NCI-H2107 treated with DMSO at 0.1 percent for 48 hours (cell line): ENCODE measurements at regions not wholly inside any gene's neighbourhood (a gene's known extent, or its start where the extent isn't known, plus 50 kb on each side); places are given as distances from the start of the nearest gene placed in this dataset.
"Not testable (repeated sequence)": the region's sequence is repeated elsewhere in the genome, so short reads cannot be mapped to it uniquely, and the experiment has no call there.

Experiments
- DNase-seq: peaks from one replicate; lab custom pipeline; 2025; ENCODE audit not compliant: unreplicated experiment; lab: John Stamatoyannopoulos, UW

GRCh38 chrX:13188731-13189309 lies 131.0 kb downstream of the ATXN3L start:
- no peak for DNase-seq

- not testable (repeated sequence) for DNase-seq
These were observed 133.2 kb downstream of the ATXN3L start for GRCh38 chrX:13186643-13187042.

- no peak for DNase-seq
These were observed 136.4 kb upstream of the FAM9C start for GRCh38 chrX:13180807-13181206.

GRCh38 chrX:13179586-13179985 lies 135.2 kb upstream of the FAM9C start:
- no peak for DNase-seq

GRCh38 chrX:13179100-13179499 lies 134.7 kb upstream of the FAM9C start:
- no peak for DNase-seq

GRCh38 chrX:13177921-13178566 lies 133.6 kb upstream of the FAM9C start:
- peak; percentile 22 for DNase-seq

GRCh38 chrX:13175056-13175455 lies 130.6 kb upstream of the FAM9C start:
- no peak for DNase-seq

GRCh38 chrX:13170966-13171558 lies 126.6 kb upstream of the FAM9C start:
- no peak for DNase-seq

- DNase-seq: no peak
These were observed 125.3 kb upstream of the FAM9C start for GRCh38 chrX:13169684-13170083.

- no peak for DNase-seq
These were observed 123.8 kb upstream of the FAM9C start for GRCh38 chrX:13168269-13168668.

- DNase-seq: no peak
These were observed 123.2 kb upstream of the FAM9C start for GRCh38 chrX:13167481-13168231.

GRCh38 chrX:13165266-13166189 lies 121.1 kb upstream of the FAM9C start:
- peak; percentile 46 for DNase-seq

- DNase-seq: no peak
These were observed 120.2 kb upstream of the FAM9C start for GRCh38 chrX:13164611-13165010.

- no peak for DNase-seq
These were observed 118.5 kb upstream of the FAM9C start for GRCh38 chrX:13162772-13163410.

GRCh38 chrX:13159886-13160285 lies 115.5 kb upstream of the FAM9C start:
- no peak for DNase-seq

GRCh38 chrX:13158911-13159310 lies 114.5 kb upstream of the FAM9C start:
- no peak for DNase-seq

GRCh38 chrX:13155550-13155949 lies 111.1 kb upstream of the FAM9C start:
- not testable (repeated sequence) for DNase-seq

GRCh38 chrX:13153796-13154195 lies 109.4 kb upstream of the FAM9C start:
- no peak for DNase-seq

- DNase-seq: no peak
These were observed 108.2 kb upstream of the FAM9C start for GRCh38 chrX:13152518-13153185.
